MM.1S (cell line): ENCODE measurements at regions not wholly inside any gene's neighbourhood (a gene's known extent, or its start where the extent isn't known, plus 50 kb on each side); places are given as distances from the start of the nearest gene placed in this dataset.

Experiments
- EZH2 ChIP-seq: fragments of 300-600 bp; sonication (generic); optimal IDR thresholded peaks from 2 replicates; pipeline ENCODE3; 2017; ENCODE audit warnings: low read depth, mild to moderate bottlenecking, antibody characterized with exemption, low read length, mixed read lengths
- EZH2phosphoT487 ChIP-seq: fragments of 300-600 bp; sonication (generic); IDR thresholded peaks from 2 replicates; pipeline ENCODE4 v1.6.1; 2018; ENCODE audit warnings: antibody characterized with exemption, low read length
- TF ChIP-seq, protein P1 (sequence below): fragments of 300-600 bp; sonication (generic); IDR thresholded peaks from 2 replicates; pipeline ENCODE4 v1.5.1; 2016; ENCODE audit warnings: antibody characterized with exemption, low read length, mixed read lengths

DNA sequence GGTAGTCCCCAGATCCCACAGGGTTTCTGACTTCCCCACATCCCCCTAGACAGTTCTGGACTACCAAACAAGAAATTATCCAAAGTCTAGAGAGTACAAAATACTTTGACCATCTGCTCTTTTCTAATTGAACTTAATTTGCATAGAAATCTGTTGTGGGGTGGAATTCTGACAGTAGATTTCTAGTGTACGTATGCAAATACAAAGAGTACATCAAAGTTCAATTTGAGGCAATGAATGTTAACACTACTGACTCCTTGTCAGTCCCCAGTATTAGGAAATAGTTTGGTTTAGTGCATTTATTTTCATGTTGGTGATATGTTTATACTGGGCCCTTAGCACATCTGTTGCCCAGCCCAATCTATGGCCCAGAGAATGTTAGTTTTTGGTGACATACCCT, 292.6 kb downstream of the CETN3 start:
- TF ChIP-seq, protein P1, sequence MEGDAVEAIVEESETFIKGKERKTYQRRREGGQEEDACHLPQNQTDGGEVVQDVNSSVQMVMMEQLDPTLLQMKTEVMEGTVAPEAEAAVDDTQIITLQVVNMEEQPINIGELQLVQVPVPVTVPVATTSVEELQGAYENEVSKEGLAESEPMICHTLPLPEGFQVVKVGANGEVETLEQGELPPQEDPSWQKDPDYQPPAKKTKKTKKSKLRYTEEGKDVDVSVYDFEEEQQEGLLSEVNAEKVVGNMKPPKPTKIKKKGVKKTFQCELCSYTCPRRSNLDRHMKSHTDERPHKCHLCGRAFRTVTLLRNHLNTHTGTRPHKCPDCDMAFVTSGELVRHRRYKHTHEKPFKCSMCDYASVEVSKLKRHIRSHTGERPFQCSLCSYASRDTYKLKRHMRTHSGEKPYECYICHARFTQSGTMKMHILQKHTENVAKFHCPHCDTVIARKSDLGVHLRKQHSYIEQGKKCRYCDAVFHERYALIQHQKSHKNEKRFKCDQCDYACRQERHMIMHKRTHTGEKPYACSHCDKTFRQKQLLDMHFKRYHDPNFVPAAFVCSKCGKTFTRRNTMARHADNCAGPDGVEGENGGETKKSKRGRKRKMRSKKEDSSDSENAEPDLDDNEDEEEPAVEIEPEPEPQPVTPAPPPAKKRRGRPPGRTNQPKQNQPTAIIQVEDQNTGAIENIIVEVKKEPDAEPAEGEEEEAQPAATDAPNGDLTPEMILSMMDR, result no peak
- TF ChIP-seq EZH2, result no peak
- TF ChIP-seq EZH2phosphoT487, result no peak
